OCI-LY3 (cell line): ENCODE measurements at regions not wholly inside any gene's neighbourhood (a gene's known extent, or its start where the extent isn't known, plus 50 kb on each side); places are given as distances from the start of the nearest gene placed in this dataset.

Experiments
- H2AFZ ChIP-seq: fragments of 200-600, 300-600 bp; shearing (Covaris generic); 2 replicates; pipeline ENCODE4 v1.6.0; 2014; ENCODE audit warnings: antibody characterized with exemption, low read depth, low read length
- H3K27ac ChIP-seq: fragments of 200-600, 300-600 bp; sonication (generic); 2 replicates; pipeline ENCODE4 v1.5.1; 2014; ENCODE audit warnings: mild to moderate bottlenecking, low read length, moderate library complexity, mixed read lengths
- H3K27me3 ChIP-seq: fragments of 200-600, 300-600 bp; sonication (generic); 2 replicates; pipeline ENCODE4 v1.6.1; 2014; ENCODE audit warnings: low read depth, low read length, mixed read lengths
- H3K36me3 ChIP-seq: fragments of 200-600, 300-600 bp; sonication (generic); replicated peaks from 2 replicates; pipeline ENCODE3; 2014; ENCODE audit warnings: low read depth, low read length, mixed read lengths
- H3K4me1 ChIP-seq: fragments of 300-600, 200-600 bp; sonication (generic); 2 replicates; pipeline ENCODE4 v1.6.1; 2014; ENCODE audit warnings: low read length, mixed read lengths
- H3K4me2 ChIP-seq: fragments of 200-600, 300-600 bp; sonication (generic); 2 replicates; pipeline ENCODE4 v1.6.1; 2014; ENCODE audit warnings: low read length, mixed read lengths
- H3K4me3 ChIP-seq: fragments of 300-600, 200-600 bp; sonication (generic); 2 replicates; pipeline ENCODE4 v1.5.1; 2014; ENCODE audit warnings: antibody characterized with exemption, mild to moderate bottlenecking, low read length, moderate library complexity
- H3K79me2 ChIP-seq: fragments of 300-600, 200-600 bp; shearing (Covaris generic); 2 replicates; pipeline ENCODE4 v1.6.1; 2014; ENCODE audit warnings: mild to moderate bottlenecking, low read length, mixed read lengths
- H3K9ac ChIP-seq: fragments of 300-600, 200-600 bp; shearing (Covaris generic); 2 replicates; pipeline ENCODE4 v1.6.0; 2014; ENCODE audit warnings: mild to moderate bottlenecking, low read length, moderate library complexity
- H3K9me3 ChIP-seq: fragments of 200-600, 300-600 bp; shearing (Covaris generic); 2 replicates; pipeline ENCODE4 v1.6.1; 2014; ENCODE audit warnings: low read length, mixed read lengths; ENCODE audit not compliant: insufficient read depth
- H4K20me1 ChIP-seq: fragments of 200-600, 300-600 bp; sonication (generic); 2 replicates; pipeline ENCODE4 v1.6.1; 2016; ENCODE audit warnings: low read length, mixed read lengths; ENCODE audit not compliant: insufficient read depth
- EZH2phosphoT487 ChIP-seq: fragments of 200-600 bp; shearing (Covaris generic); IDR thresholded peaks from 2 replicates; pipeline ENCODE4 v1.6.1; 2018; ENCODE audit warnings: antibody characterized with exemption, mixed run types, low read depth
- TF ChIP-seq, protein P1 (sequence below): fragments of 200-600, 300-600 bp; sonication (generic); IDR thresholded peaks from 2 replicates; pipeline ENCODE4 v1.5.1; 2014; ENCODE audit warnings: antibody characterized with exemption, low read length, low read depth

DNA sequence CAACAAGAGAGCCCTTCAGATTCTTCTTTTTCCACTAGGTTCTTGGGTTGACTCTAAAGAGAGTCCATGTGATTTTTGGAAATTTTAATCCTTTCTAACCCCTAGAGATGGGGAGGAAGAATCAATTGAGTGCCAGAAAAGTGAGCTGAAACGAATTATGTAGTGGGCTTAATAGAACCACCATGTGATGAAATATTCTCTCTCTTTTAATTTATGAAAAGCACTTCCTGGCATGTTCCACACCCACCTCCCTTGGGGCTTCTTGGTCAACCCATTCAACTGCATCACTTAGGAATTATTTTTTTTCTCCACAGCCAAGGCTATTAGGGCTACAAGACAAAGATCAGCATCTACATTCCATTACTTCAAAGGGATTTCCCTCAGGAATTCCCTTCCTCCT is 79.6 kb downstream of the ZC3H11B start:
- H3K4me2 ChIP-seq = no peak overlapping the region
- no peaks in the 10 kb centered on the region for H4K20me1 ChIP-seq
- no peak overlapping the region for H3K9ac ChIP-seq
- H3K27ac ChIP-seq = no peak overlapping the region
- H3K4me3 ChIP-seq = no peak overlapping the region
- H3K9me3 ChIP-seq = no peaks in the 10 kb centered on the region
- no peaks in the 10 kb centered on the region for H3K36me3 ChIP-seq
- H3K27me3 ChIP-seq = no peaks in the 10 kb centered on the region
- TF ChIP-seq, protein P1, sequence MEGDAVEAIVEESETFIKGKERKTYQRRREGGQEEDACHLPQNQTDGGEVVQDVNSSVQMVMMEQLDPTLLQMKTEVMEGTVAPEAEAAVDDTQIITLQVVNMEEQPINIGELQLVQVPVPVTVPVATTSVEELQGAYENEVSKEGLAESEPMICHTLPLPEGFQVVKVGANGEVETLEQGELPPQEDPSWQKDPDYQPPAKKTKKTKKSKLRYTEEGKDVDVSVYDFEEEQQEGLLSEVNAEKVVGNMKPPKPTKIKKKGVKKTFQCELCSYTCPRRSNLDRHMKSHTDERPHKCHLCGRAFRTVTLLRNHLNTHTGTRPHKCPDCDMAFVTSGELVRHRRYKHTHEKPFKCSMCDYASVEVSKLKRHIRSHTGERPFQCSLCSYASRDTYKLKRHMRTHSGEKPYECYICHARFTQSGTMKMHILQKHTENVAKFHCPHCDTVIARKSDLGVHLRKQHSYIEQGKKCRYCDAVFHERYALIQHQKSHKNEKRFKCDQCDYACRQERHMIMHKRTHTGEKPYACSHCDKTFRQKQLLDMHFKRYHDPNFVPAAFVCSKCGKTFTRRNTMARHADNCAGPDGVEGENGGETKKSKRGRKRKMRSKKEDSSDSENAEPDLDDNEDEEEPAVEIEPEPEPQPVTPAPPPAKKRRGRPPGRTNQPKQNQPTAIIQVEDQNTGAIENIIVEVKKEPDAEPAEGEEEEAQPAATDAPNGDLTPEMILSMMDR = no peak
- no peak for TF ChIP-seq EZH2phosphoT487
- no peaks in the 10 kb centered on the region for H3K79me2 ChIP-seq
- H2AFZ ChIP-seq = no peak overlapping the region
- H3K4me1 ChIP-seq = peaks cover 18% of the 10 kb centered on the region

DNA sequence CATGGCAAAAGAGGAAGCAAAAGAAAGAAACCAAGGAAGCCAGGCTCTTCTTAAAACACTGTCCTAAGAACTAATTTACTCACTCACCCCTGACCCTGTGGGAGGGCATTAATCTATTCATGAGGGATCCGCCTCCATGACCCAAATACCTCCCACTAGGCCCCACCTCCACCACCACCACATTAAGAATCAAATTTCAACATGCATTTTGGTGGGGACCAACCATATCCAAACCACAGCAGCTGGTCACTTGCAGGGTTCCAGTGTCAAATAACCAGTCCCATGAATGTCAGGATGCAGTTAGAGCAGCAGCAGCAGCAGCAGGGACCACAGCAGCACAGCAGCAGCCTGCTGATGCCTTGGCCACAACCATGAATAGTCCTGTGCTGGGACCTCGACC is 83.8 kb downstream of the ZC3H11B start:
- Histone ChIP-seq H4K20me1 (no peaks in the 10 kb centered on the region), H2AFZ (no peak overlapping the region), H3K9ac (no peak overlapping the region), H3K4me2 (no peak overlapping the region), H3K4me1 (peaks cover 27% of the 10 kb centered on the region), H3K79me2 (no peaks in the 10 kb centered on the region), H3K27me3 (no peaks in the 10 kb centered on the region), H3K9me3 (peaks cover 6% of the 10 kb centered on the region), H3K36me3 (peaks cover 18% of the 10 kb centered on the region), H3K27ac (no peak overlapping the region), H3K4me3 (no peak overlapping the region)
- no peak for TF ChIP-seq EZH2phosphoT487
- TF ChIP-seq, protein P1 = no peak

DNA sequence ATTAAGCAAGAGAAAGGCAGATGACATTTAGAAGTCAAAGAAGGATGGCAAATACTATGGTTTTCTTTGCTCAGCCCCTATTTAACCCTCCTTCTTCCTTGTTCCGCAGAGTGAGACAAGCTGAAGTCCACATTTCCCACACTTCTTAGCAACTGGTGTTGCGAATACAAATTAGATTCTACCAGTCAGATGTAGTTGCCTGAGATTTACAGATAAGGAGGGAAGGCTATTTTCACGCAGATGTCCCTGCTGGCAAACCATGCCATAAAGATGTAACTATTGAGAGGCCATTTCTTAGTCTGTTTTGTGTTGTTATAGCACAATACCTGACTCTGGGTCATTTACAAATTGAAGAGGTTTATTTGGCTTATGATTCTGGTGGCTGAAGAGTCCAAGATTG is 84.3 kb downstream of the ZC3H11B start:
- H3K4me2 ChIP-seq = no peak overlapping the region
- no peak for TF ChIP-seq EZH2phosphoT487
- TF ChIP-seq, protein P1 = no peak
- H3K9ac ChIP-seq = no peak overlapping the region
- H3K9me3 ChIP-seq = peaks cover 6% of the 10 kb centered on the region
- peaks cover 18% of the 10 kb centered on the region for H3K36me3 ChIP-seq
- no peak overlapping the region for H3K27ac ChIP-seq
- no peaks in the 10 kb centered on the region for H4K20me1 ChIP-seq
- H3K79me2 ChIP-seq = no peaks in the 10 kb centered on the region
- H3K4me3 ChIP-seq = no peak overlapping the region
- H2AFZ ChIP-seq = no peak overlapping the region
- H3K27me3 ChIP-seq = no peaks in the 10 kb centered on the region
- peaks cover 27% of the 10 kb centered on the region for H3K4me1 ChIP-seq

DNA sequence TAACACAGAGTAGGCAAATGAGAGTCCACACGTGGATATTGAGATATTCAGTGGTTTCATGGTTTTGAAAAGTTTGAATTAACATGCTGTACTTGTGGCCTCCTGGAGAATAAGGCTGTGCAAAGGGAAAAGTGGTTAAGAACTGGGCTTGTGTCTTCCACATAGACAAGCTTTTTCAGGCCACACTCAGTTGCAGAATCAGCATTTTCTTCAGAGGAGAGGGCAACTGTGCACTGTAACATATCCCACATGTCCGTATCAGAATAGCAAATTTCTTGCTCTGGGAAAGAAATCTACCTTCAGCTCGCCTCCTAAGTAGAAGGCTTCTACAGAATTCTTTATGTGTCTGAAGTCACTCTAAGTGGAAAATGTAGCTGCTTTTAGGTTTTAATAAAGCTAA is 84.9 kb downstream of the ZC3H11B start:
- Histone ChIP-seq H2AFZ (no peak overlapping the region), H3K36me3 (peaks cover 18% of the 10 kb centered on the region), H3K9ac (no peak overlapping the region), H3K27ac (no peak overlapping the region), H3K4me3 (no peak overlapping the region), H3K9me3 (peaks cover 6% of the 10 kb centered on the region), H3K4me2 (no peak overlapping the region), H3K79me2 (no peaks in the 10 kb centered on the region), H4K20me1 (no peaks in the 10 kb centered on the region), H3K27me3 (no peaks in the 10 kb centered on the region), H3K4me1 (peaks cover 27% of the 10 kb centered on the region)
- TF ChIP-seq EZH2phosphoT487 = no peak
- TF ChIP-seq, protein P1 = no peak
